GM20000 (cell line): ENCODE measurements at regions not wholly inside any gene's neighbourhood (a gene's known extent, or its start where the extent isn't known, plus 50 kb on each side); places are given as distances from the start of the nearest gene placed in this dataset.

Experiments used
- DNase-seq: peaks from one replicate; pipeline ENCODE4 v3.0.0; 2012; ENCODE audit warnings: low spot score
- CTCF ChIP-seq: IDR thresholded peaks from 2 replicates; pipeline ENCODE4 v1.5.1; 2012; ENCODE audit warnings: mild to moderate bottlenecking, control low read depth; ENCODE audit errors: extremely low read depth, missing control alignments

GRCh38 chr9:103431809-103432208, 436.7 kb downstream of the CYLC2 start:
- TF ChIP-seq CTCF, result no peak
- no peak for DNase-seq

- no peak for TF ChIP-seq CTCF
- DNase-seq, result no peak
Observed at GRCh38 chr9:103444176-103444575, 449.0 kb downstream of the CYLC2 start.

GRCh38 chr9:103458826-103459225, 463.7 kb downstream of the CYLC2 start:
- TF ChIP-seq CTCF, result no peak

GRCh38 chr9:103471241-103471640, 476.1 kb downstream of the CYLC2 start:
- TF ChIP-seq CTCF, result no peak
- no peak for DNase-seq

More at GRCh38 chr9:103458826-103459225, 463.7 kb downstream of the CYLC2 start:
- DNase-seq, result no peak

GRCh38 chr9:103474156-103474555, 479.0 kb downstream of the CYLC2 start:
- DNase-seq, result no peak
- no peak for TF ChIP-seq CTCF

- no peak for DNase-seq
- no peak for TF ChIP-seq CTCF
Observed at GRCh38 chr9:103483471-103484096, 488.5 kb downstream of the CYLC2 start.

GRCh38 chr9:103485138-103485537, 490.0 kb downstream of the CYLC2 start:
- no peak for TF ChIP-seq CTCF

More at GRCh38 chr9:103485138-103485537, 490.0 kb downstream of the CYLC2 start:
- DNase-seq, result no peak
